ENCODE measurements at regions not wholly inside any gene's neighbourhood (a gene's known extent, or its start where the extent isn't known, plus 50 kb on each side); places are given as distances from the start of the nearest gene placed in this dataset.

GRCh38 chr3:188034989-188035388 is 119.0 kb upstream of the LPP start:
- TF ChIP-seq POLR2A (IDR thresholded peaks at IDR 0.05) (no peak), CTCF (IDR thresholded peaks at IDR 0.05) (no peak)

Data from uterus (tissue), 2 donors.